Liver (tissue), 8 donors: ENCODE measurements at regions not wholly inside any gene's neighbourhood (a gene's known extent, or its start where the extent isn't known, plus 50 kb on each side); places are given as distances from the start of the nearest gene placed in this dataset.

ENCODE experiments used
- DNase-seq: peaks from one replicate; pipeline ENCODE4 v3.0.0-alpha.2; 2017; ENCODE audit warnings: low spot score
- H3K27ac ChIP-seq, 2 donors: one replicate each; pipeline ENCODE4 v1.7.0; 2013; ENCODE audit warnings: inconsistent platforms in 2 of 2, low read length in 2 of 2, control low read depth in 1 of 2, low read depth in 1 of 2, mild to moderate bottlenecking in 1 of 2
- H3K27me3 ChIP-seq, 4 donors: one replicate each; pipeline versions ENCODE4 v1.6.1 to v1.7.0; 2013; ENCODE audit warnings: low read length in 3 of 4, inconsistent platforms in 1 of 4, mild to moderate bottlenecking in 1 of 4, moderate library complexity in 1 of 4; ENCODE audit not compliant: control insufficient read depth in 4 of 4, insufficient read depth in 4 of 4
- H3K36me3 ChIP-seq, 4 donors: one replicate each; pipeline versions ENCODE4 v1.6.1 to v1.7.0; 2013; ENCODE audit warnings: low read length in 3 of 4, mild to moderate bottlenecking in 3 of 4, low read depth in 1 of 4, moderate library complexity in 1 of 4; ENCODE audit not compliant: control insufficient read depth in 4 of 4, insufficient read depth in 3 of 4
- H3K4me1 ChIP-seq, 4 donors: one replicate each; pipeline versions ENCODE4 v1.6.1 to v1.7.0; 2013; ENCODE audit warnings: low read length in 3 of 4, mild to moderate bottlenecking in 3 of 4, moderate library complexity in 1 of 4; ENCODE audit not compliant: control insufficient read depth in 4 of 4, insufficient read depth in 4 of 4
- H3K4me3 ChIP-seq, 3 donors: one replicate each; pipeline versions ENCODE4 v1.6.1 to v1.7.0; 2013; ENCODE audit warnings: low read length in 3 of 3, control low read depth in 1 of 3, low read depth in 1 of 3, mild to moderate bottlenecking in 1 of 3
- H3K9ac ChIP-seq, 2 donors: one replicate each; pipeline ENCODE4 v1.7.0; 2013; ENCODE audit warnings: low read length in 2 of 2, mild to moderate bottlenecking in 2 of 2, moderate library complexity in 2 of 2, control low read depth in 1 of 2, low read depth in 1 of 2
- H3K9me3 ChIP-seq, 4 donors: one replicate each; pipeline versions ENCODE4 v1.6.1 to v1.7.0; 2013; ENCODE audit warnings: low read length in 3 of 4; ENCODE audit not compliant: control insufficient read depth in 4 of 4
- EGR1 ChIP-seq, 2 donors: IDR thresholded peaks; 2 replicates each; pipeline ENCODE4 v1.6.1; 2016 to 2018; ENCODE audit warnings: antibody characterized with exemption in 2 of 2, low read depth in 2 of 2
- FOXA1 ChIP-seq: IDR thresholded peaks from 2 replicates; pipeline ENCODE4 v1.6.1; 2016; ENCODE audit warnings: antibody characterized with exemption
- FOXA2 ChIP-seq: IDR thresholded peaks from 2 replicates; pipeline ENCODE4 v1.6.1; 2016; ENCODE audit warnings: antibody characterized with exemption
- GABPA ChIP-seq, 2 donors: IDR thresholded peaks in 1 of 2; conservative IDR thresholded peaks in 1 of 2; 2 replicates each; pipeline ENCODE4 v1.6.1; 2016; ENCODE audit warnings: antibody characterized with exemption in 2 of 2, mild to moderate bottlenecking in 1 of 2, moderate library complexity in 1 of 2
- HNF4A ChIP-seq, 2 donors: conservative IDR thresholded peaks; 2 replicates each; pipeline ENCODE4 v1.6.1; 2016; ENCODE audit warnings: antibody characterized with exemption in 2 of 2, mild to moderate bottlenecking in 2 of 2
- JUND ChIP-seq, 2 donors: IDR thresholded peaks; 2 replicates each; pipeline ENCODE4 v1.6.1; 2016; ENCODE audit warnings: antibody characterized with exemption in 2 of 2
- NR2F2 ChIP-seq: IDR thresholded peaks from 2 replicates; pipeline ENCODE4 v1.6.1; 2016; ENCODE audit warnings: antibody characterized with exemption
- RXRA ChIP-seq, 2 donors: IDR thresholded peaks; 2 replicates each; pipeline ENCODE4 v1.6.1; 2017 to 2018; ENCODE audit warnings: antibody characterized with exemption in 2 of 2, mild to moderate bottlenecking in 1 of 2
- SP1 ChIP-seq: IDR thresholded peaks from 2 replicates; pipeline ENCODE4 v1.6.1; 2018; ENCODE audit warnings: antibody characterized with exemption, mild to moderate bottlenecking
- YY1 ChIP-seq: IDR thresholded peaks from 2 replicates; pipeline ENCODE4 v1.6.1; 2016; ENCODE audit warnings: antibody characterized with exemption, mild to moderate bottlenecking
- WGBS: extraction: QIAGEN DNeasy Blood & Tissue Kit; methylation state at CpG from one replicate; pipeline ENCODE4 v1.1.7; 2013; 5-methylcytosine and 5-hydroxymethylcytosine counted together
- TF ChIP-seq, protein P1 (sequence below): IDR thresholded peaks from 2 replicates; pipeline ENCODE4 v1.6.1; 2016; ENCODE audit warnings: antibody characterized with exemption
- TF ChIP-seq, protein P2 (sequence below): fragments of 150-350 bp; IDR thresholded peaks from 2 replicates; pipeline ENCODE4 v1.5.1; 2017; ENCODE audit warnings: improper control_type of control experiment, low read depth, low read length; ENCODE audit not compliant: missing input control
- TF ChIP-seq, protein P3 (sequence below): IDR thresholded peaks from 2 replicates; pipeline ENCODE4 v1.6.1; 2016; ENCODE audit warnings: antibody characterized with exemption
- TF ChIP-seq, protein P4 (sequence below): IDR thresholded peaks from 2 replicates; pipeline ENCODE4 v1.6.1; 2016; ENCODE audit warnings: antibody characterized with exemption
- TF ChIP-seq, protein P5 (sequence below): IDR thresholded peaks from 2 replicates; pipeline ENCODE4 v1.6.1; 2016; ENCODE audit warnings: antibody characterized with exemption, mild to moderate bottlenecking
- donor health status: healthy.
- donor health status: healthy.
- donor health status: healthy.
- donor health status: healthy.
- donor health status: healthy.

DNA sequence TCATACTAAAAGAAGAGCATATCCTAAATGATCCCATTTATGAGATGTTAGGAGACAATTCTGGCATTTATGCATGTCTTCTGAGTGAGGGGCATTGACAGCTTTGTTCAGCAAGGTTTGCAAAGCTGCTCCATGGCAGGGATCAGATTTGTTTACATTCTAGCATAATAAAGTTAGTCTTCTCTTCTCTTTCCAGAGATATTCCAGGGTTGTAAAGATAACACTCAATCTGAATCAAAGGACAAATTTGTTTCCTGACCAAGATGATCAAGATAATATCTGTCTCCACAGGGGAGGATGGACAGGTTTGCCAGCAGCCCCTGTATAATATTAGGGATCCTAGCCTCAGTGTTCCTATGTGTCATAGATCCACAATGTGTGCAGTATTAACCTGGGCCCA, 77.5 kb upstream of the ZC3H12C start:
- no peak for DNase-seq
- Histone ChIP-seq H3K27me3 (no peaks in the 10 kb centered on the region), H3K9ac (no peak overlapping the region), H3K36me3 (no peaks in the 10 kb centered on the region), H3K27ac (no peak overlapping the region), H3K9me3 (peaks cover 0 to 3% (median under 1%) of the 10 kb centered on the region in 4 donors), H3K4me1 (no peaks in the 10 kb centered on the region), H3K4me3 (no peak overlapping the region)
- TF ChIP-seq FOXA2 (no peak), HNF4A (conservative IDR thresholded peaks at IDR 0.05) (no peak), RXRA (IDR thresholded peaks at IDR 0.05) (no peak)
- TF ChIP-seq, protein P1, sequence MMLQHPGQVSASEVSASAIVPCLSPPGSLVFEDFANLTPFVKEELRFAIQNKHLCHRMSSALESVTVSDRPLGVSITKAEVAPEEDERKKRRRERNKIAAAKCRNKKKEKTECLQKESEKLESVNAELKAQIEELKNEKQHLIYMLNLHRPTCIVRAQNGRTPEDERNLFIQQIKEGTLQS, result no peak

DNA sequence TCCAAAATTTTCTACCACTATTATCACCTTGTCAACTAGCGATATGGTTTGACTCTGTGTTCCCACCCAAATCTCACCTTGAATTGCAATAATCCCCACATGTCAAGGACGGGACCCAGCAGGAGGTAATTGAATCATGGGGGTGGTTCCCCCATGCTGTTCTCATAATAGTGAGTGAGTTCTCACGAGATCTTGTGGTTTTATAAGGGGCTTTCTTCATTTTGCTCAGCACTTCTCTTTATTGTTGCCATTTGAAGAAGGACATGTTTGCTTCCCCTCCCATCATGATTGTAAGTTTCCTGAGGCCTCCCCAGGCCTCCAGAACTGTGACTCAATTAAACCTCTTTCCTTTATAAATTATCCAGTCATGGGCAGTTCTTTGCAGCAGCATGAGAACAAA, 73.5 kb upstream of the ZC3H12C start:
- Histone ChIP-seq H3K9me3 (no peaks in the 10 kb centered on the region), H3K4me3 (no peak overlapping the region), H3K27me3 (no peaks in the 10 kb centered on the region), H3K36me3 (no peaks in the 10 kb centered on the region), H3K4me1 (no peaks in the 10 kb centered on the region), H3K9ac (no peak overlapping the region), H3K27ac (no peak overlapping the region)
- 80% methylated on average over 3 of the region's 3 CpGs for WGBS
- TF ChIP-seq NR2F2 (no peak), SP1 (no peak), FOXA1 (no peak), HNF4A (conservative IDR thresholded peaks at IDR 0.05) (no peak), EGR1 (IDR thresholded peaks at IDR 0.05; ENCODE audit: low read depth in 2 of 2) (no peak)
- TF ChIP-seq, protein P2, sequence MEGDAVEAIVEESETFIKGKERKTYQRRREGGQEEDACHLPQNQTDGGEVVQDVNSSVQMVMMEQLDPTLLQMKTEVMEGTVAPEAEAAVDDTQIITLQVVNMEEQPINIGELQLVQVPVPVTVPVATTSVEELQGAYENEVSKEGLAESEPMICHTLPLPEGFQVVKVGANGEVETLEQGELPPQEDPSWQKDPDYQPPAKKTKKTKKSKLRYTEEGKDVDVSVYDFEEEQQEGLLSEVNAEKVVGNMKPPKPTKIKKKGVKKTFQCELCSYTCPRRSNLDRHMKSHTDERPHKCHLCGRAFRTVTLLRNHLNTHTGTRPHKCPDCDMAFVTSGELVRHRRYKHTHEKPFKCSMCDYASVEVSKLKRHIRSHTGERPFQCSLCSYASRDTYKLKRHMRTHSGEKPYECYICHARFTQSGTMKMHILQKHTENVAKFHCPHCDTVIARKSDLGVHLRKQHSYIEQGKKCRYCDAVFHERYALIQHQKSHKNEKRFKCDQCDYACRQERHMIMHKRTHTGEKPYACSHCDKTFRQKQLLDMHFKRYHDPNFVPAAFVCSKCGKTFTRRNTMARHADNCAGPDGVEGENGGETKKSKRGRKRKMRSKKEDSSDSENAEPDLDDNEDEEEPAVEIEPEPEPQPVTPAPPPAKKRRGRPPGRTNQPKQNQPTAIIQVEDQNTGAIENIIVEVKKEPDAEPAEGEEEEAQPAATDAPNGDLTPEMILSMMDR, result no peak
- no peak for DNase-seq

DNA sequence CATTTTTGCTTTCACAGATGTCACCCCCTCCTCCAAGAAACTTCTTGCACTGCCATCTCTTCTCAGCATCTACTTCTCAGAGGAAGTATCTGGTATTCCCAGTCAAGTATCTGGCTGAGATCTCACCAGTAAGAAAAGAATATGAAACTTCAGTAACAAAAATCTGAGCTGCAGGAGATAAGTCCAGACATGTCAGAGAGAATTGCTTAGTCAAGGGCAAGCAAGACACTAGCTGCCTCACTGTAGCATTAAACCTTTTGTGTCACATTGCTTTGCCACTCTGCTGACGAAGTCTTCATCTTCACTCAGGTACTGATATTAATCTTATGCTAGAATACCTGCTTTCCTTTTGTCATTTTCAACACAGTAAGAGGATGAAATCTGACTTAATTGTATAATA, 70.6 kb upstream of the ZC3H12C start:
- no peak for DNase-seq
- Histone ChIP-seq H3K27me3 (no peaks in the 10 kb centered on the region), H3K9me3 (no peaks in the 10 kb centered on the region), H3K4me3 (no peak overlapping the region), H3K36me3 (no peaks in the 10 kb centered on the region), H3K9ac (no peak overlapping the region), H3K27ac (no peak overlapping the region), H3K4me1 (peaks cover 0 to 6% (median 3%) of the 10 kb centered on the region in 4 donors)
- no peak for TF ChIP-seq EGR1 (IDR thresholded peaks at IDR 0.05; ENCODE audit: low read depth in 2 of 2)
- no peak for TF ChIP-seq HNF4A (conservative IDR thresholded peaks at IDR 0.05)
- TF ChIP-seq, protein P1, result no peak
- TF ChIP-seq, protein P3, sequence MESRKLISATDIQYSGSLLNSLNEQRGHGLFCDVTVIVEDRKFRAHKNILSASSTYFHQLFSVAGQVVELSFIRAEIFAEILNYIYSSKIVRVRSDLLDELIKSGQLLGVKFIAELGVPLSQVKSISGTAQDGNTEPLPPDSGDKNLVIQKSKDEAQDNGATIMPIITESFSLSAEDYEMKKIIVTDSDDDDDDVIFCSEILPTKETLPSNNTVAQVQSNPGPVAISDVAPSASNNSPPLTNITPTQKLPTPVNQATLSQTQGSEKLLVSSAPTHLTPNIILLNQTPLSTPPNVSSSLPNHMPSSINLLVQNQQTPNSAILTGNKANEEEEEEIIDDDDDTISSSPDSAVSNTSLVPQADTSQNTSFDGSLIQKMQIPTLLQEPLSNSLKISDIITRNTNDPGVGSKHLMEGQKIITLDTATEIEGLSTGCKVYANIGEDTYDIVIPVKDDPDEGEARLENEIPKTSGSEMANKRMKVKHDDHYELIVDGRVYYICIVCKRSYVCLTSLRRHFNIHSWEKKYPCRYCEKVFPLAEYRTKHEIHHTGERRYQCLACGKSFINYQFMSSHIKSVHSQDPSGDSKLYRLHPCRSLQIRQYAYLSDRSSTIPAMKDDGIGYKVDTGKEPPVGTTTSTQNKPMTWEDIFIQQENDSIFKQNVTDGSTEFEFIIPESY, result no peak
- TF ChIP-seq YY1, result no peak
- TF ChIP-seq, protein P4, sequence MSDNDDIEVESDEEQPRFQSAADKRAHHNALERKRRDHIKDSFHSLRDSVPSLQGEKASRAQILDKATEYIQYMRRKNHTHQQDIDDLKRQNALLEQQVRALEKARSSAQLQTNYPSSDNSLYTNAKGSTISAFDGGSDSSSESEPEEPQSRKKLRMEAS, result no peak
- TF ChIP-seq, protein P2, result no peak
- TF ChIP-seq GABPA (IDR thresholded peaks at IDR 0.05 in 1 of 2, conservative IDR thresholded peaks at IDR 0.05 in 1 of 2), result no peak
- TF ChIP-seq JUND (IDR thresholded peaks at IDR 0.05), result no peak
- no peak for TF ChIP-seq FOXA1
- TF ChIP-seq, protein P5, sequence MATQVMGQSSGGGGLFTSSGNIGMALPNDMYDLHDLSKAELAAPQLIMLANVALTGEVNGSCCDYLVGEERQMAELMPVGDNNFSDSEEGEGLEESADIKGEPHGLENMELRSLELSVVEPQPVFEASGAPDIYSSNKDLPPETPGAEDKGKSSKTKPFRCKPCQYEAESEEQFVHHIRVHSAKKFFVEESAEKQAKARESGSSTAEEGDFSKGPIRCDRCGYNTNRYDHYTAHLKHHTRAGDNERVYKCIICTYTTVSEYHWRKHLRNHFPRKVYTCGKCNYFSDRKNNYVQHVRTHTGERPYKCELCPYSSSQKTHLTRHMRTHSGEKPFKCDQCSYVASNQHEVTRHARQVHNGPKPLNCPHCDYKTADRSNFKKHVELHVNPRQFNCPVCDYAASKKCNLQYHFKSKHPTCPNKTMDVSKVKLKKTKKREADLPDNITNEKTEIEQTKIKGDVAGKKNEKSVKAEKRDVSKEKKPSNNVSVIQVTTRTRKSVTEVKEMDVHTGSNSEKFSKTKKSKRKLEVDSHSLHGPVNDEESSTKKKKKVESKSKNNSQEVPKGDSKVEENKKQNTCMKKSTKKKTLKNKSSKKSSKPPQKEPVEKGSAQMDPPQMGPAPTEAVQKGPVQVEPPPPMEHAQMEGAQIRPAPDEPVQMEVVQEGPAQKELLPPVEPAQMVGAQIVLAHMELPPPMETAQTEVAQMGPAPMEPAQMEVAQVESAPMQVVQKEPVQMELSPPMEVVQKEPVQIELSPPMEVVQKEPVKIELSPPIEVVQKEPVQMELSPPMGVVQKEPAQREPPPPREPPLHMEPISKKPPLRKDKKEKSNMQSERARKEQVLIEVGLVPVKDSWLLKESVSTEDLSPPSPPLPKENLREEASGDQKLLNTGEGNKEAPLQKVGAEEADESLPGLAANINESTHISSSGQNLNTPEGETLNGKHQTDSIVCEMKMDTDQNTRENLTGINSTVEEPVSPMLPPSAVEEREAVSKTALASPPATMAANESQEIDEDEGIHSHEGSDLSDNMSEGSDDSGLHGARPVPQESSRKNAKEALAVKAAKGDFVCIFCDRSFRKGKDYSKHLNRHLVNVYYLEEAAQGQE, result no peak
- TF ChIP-seq NR2F2, result no peak
- WGBS, result 89% methylated on average over 1 of the region's 1 CpG
